ENCODE measurements at regions not wholly inside any gene's neighbourhood (a gene's known extent, or its start where the extent isn't known, plus 50 kb on each side); places are given as distances from the start of the nearest gene placed in this dataset.

DNA sequence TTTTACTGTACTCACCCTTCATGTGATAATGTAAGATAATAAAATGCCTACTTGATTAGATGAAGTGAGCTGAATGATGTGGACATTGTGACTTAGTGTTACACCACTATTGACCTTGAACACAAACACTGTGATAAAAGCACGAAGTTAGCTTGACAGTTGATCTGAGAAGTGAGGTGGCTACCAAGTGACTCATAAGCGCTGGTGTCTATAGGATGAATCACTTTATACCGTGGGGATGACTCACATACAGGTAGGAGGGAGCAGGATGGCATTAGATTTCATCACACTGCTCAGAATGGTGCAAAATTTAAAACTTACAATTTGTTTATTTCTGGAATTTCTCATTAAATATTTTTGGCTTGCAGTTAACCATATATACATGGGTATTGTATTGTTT, 174.7 kb upstream of the CNTN3 start:
- Mint-ChIP-seq H3K27me3 (ENCODE audit: unreplicated experiment) (no peaks in the 10 kb centered on the region), H3K4me3 (ENCODE audit: unreplicated experiment) (no peak overlapping the region), H3K9me3 (ENCODE audit: unreplicated experiment) (peaks cover 1% of the 10 kb centered on the region), H3K27ac (ENCODE audit: unreplicated experiment) (no peak overlapping the region), H3K4me1 (ENCODE audit: low read depth, unreplicated experiment) (no peaks in the 10 kb centered on the region), H3K36me3 (ENCODE audit: unreplicated experiment) (no peaks in the 10 kb centered on the region)
- TF ChIP-seq, protein P1, sequence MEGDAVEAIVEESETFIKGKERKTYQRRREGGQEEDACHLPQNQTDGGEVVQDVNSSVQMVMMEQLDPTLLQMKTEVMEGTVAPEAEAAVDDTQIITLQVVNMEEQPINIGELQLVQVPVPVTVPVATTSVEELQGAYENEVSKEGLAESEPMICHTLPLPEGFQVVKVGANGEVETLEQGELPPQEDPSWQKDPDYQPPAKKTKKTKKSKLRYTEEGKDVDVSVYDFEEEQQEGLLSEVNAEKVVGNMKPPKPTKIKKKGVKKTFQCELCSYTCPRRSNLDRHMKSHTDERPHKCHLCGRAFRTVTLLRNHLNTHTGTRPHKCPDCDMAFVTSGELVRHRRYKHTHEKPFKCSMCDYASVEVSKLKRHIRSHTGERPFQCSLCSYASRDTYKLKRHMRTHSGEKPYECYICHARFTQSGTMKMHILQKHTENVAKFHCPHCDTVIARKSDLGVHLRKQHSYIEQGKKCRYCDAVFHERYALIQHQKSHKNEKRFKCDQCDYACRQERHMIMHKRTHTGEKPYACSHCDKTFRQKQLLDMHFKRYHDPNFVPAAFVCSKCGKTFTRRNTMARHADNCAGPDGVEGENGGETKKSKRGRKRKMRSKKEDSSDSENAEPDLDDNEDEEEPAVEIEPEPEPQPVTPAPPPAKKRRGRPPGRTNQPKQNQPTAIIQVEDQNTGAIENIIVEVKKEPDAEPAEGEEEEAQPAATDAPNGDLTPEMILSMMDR (IDR thresholded peaks at IDR 0.05; ENCODE audit: partially characterized antibody, unreplicated experiment), result no peak
- DNase-seq, result no peak

DNA sequence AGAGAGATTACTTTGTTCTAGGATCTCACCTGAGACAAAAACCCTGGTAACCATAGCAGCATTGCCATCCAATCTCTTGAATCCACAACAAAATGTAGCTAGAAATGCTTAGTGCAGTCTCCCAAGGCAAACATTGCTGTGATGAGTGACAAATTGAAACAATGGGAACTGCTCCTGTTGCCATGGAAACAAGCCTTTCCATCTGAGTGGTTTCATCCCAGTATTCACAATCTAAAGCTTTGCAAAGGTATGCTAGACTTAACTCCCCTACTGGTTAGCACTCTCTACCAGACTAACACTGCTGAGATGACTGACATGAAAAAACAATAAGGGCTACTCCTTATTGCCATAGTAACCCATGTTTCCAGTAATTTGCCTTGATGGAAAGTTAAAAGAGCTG, 172.6 kb upstream of the CNTN3 start:
- Mint-ChIP-seq H3K36me3 (ENCODE audit: unreplicated experiment) (no peaks in the 10 kb centered on the region), H3K4me1 (ENCODE audit: low read depth, unreplicated experiment) (no peaks in the 10 kb centered on the region), H3K4me3 (ENCODE audit: unreplicated experiment) (no peak overlapping the region), H3K27ac (ENCODE audit: unreplicated experiment) (no peak overlapping the region), H3K27me3 (ENCODE audit: unreplicated experiment) (no peaks in the 10 kb centered on the region), H3K9me3 (ENCODE audit: unreplicated experiment) (no peaks in the 10 kb centered on the region)
- TF ChIP-seq, protein P1 (IDR thresholded peaks at IDR 0.05; ENCODE audit: partially characterized antibody, unreplicated experiment), result no peak
- no peak for DNase-seq

DNA sequence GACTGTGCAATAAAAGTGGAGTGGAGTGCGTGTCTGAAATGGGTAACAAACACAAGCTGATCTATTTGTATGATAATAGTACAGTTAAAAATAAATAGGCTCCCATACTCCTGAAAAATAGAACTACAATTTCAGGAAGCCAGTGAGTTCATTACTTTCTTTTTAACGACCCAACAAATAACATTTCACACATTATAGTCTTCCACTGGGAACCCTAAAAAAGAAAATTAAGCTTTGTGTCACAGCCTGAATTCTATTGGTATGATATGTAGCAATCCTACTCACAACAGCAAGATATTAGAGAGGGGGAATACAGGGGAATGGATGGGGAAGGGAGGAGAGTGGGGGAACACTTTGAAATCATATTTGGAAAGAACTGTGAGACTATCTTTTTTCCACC, 156.9 kb upstream of the CNTN3 start:
- no peak overlapping the region for H3K4me3 Mint-ChIP-seq (ENCODE audit: unreplicated experiment)
- TF ChIP-seq, protein P1 (IDR thresholded peaks at IDR 0.05; ENCODE audit: partially characterized antibody, unreplicated experiment), result no peak
- H3K9me3 Mint-ChIP-seq (ENCODE audit: unreplicated experiment), result no peaks in the 10 kb centered on the region
- H3K27ac Mint-ChIP-seq (ENCODE audit: unreplicated experiment), result no peak overlapping the region
- no peaks in the 10 kb centered on the region for H3K27me3 Mint-ChIP-seq (ENCODE audit: unreplicated experiment)
- no peaks in the 10 kb centered on the region for H3K36me3 Mint-ChIP-seq (ENCODE audit: unreplicated experiment)
- no peaks in the 10 kb centered on the region for H3K4me1 Mint-ChIP-seq (ENCODE audit: low read depth, unreplicated experiment)
- no peak for DNase-seq

DNA sequence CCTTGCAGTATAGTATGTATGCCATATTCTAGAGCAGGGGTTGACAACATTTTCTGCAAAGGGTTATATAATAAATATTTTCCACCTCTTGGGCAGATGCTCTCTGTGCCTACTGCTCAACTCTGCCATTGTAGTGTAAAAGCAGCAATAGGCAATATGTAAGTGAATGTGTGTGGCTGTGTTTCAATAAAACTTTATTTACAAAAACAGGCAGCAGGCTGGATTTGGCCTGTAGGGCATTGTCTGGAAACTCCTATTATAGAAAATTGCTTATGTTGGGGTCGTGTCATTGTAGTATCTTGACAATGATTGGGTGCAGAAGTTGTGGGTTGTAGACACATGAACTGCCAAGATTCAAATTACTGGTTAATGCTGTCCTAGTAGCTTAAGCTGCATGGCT, 153.6 kb upstream of the CNTN3 start:
- H3K36me3 Mint-ChIP-seq (ENCODE audit: unreplicated experiment), result no peaks in the 10 kb centered on the region
- no peak overlapping the region for H3K27ac Mint-ChIP-seq (ENCODE audit: unreplicated experiment)
- H3K4me3 Mint-ChIP-seq (ENCODE audit: unreplicated experiment), result no peak overlapping the region
- TF ChIP-seq, protein P1 (IDR thresholded peaks at IDR 0.05; ENCODE audit: partially characterized antibody, unreplicated experiment), result no peak
- H3K9me3 Mint-ChIP-seq (ENCODE audit: unreplicated experiment), result no peaks in the 10 kb centered on the region
- no peaks in the 10 kb centered on the region for H3K27me3 Mint-ChIP-seq (ENCODE audit: unreplicated experiment)
- DNase-seq, result no peak
- no peaks in the 10 kb centered on the region for H3K4me1 Mint-ChIP-seq (ENCODE audit: low read depth, unreplicated experiment)

DNA sequence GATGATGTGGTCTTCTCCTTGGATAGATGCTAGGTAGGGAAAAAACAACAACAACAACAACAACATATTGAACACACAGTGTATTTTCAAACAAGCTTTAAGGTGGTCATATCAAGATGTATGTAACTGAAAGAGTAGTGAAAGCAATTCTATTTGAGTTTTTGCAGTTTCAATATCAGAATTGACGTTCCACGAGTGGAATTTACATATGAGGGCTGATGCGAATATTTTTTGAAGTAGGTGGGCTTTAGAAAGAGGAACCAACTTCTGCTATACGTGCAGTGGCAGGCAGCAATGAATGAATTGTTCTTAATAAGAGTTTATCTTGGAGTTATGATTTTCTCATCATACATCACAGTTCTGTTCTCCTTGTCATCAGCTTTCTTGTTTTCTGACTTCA, 151.9 kb upstream of the CNTN3 start:
- no peaks in the 10 kb centered on the region for H3K27me3 Mint-ChIP-seq (ENCODE audit: unreplicated experiment)
- no peaks in the 10 kb centered on the region for H3K9me3 Mint-ChIP-seq (ENCODE audit: unreplicated experiment)
- TF ChIP-seq, protein P1 (IDR thresholded peaks at IDR 0.05; ENCODE audit: partially characterized antibody, unreplicated experiment), result no peak
- H3K27ac Mint-ChIP-seq (ENCODE audit: unreplicated experiment), result no peak overlapping the region
- H3K4me3 Mint-ChIP-seq (ENCODE audit: unreplicated experiment), result no peak overlapping the region
- H3K36me3 Mint-ChIP-seq (ENCODE audit: unreplicated experiment), result no peaks in the 10 kb centered on the region
- no peak for DNase-seq
- H3K4me1 Mint-ChIP-seq (ENCODE audit: low read depth, unreplicated experiment), result no peaks in the 10 kb centered on the region

Data from glutamatergic neuron (in vitro differentiated cells).